ENCODE measurements at regions not wholly inside any gene's neighbourhood (a gene's known extent, or its start where the extent isn't known, plus 50 kb on each side); places are given as distances from the start of the nearest gene placed in this dataset.

GRCh38 chr18:73737990-73738389 lies 409.6 kb downstream of the FBXO15 start:
- Histone ChIP-seq H3K4me1 (ENCODE audit: low read depth) (no peaks in the 10 kb centered on the region), H3K36me3 (ENCODE audit: low read depth) (no peaks in the 10 kb centered on the region), H3K4me3 (no peak overlapping the region), H3K9me3 (no peaks in the 10 kb centered on the region)
- ATAC-seq (no peak), DNase-seq (no peak)
- intact Hi-C loops (cut with DNase I, micrococcal nuclease) = no loop called here
- no peak for TF ChIP-seq CTCF (IDR thresholded peaks at IDR 0.05)

- intact Hi-C loops (cut with DNase I, micrococcal nuclease) = no loop called here
- TF ChIP-seq CTCF (IDR thresholded peaks at IDR 0.05) = no peak
- no peaks in the 10 kb centered on the region for H3K9me3 ChIP-seq
- no peaks in the 10 kb centered on the region for H3K36me3 ChIP-seq (ENCODE audit: low read depth)
- no peak overlapping the region for H3K4me3 ChIP-seq
- ATAC-seq = no peak
- no peaks in the 10 kb centered on the region for H3K4me1 ChIP-seq (ENCODE audit: low read depth)
- DNase-seq = no peak
Observed at GRCh38 chr18:73735836-73736235, 411.8 kb downstream of the FBXO15 start.

- no peak overlapping the region for H3K4me3 ChIP-seq
- no peak for TF ChIP-seq CTCF (IDR thresholded peaks at IDR 0.05)
- no peaks in the 10 kb centered on the region for H3K36me3 ChIP-seq (ENCODE audit: low read depth)
- DNase-seq (no peak), ATAC-seq (no peak)
- H3K9me3 ChIP-seq = no peaks in the 10 kb centered on the region
- no peaks in the 10 kb centered on the region for H3K4me1 ChIP-seq (ENCODE audit: low read depth)
- intact Hi-C loops (cut with DNase I, micrococcal nuclease) = no loop called here
Observed at GRCh38 chr18:73733806-73734314, 413.8 kb downstream of the FBXO15 start.

GRCh38 chr18:73733376-73733775 lies 414.3 kb downstream of the FBXO15 start:
- no peak for DNase-seq
- Histone ChIP-seq H3K9me3 (no peaks in the 10 kb centered on the region), H3K36me3 (ENCODE audit: low read depth) (no peaks in the 10 kb centered on the region), H3K4me3 (no peak overlapping the region), H3K4me1 (ENCODE audit: low read depth) (no peaks in the 10 kb centered on the region)
- TF ChIP-seq CTCF (IDR thresholded peaks at IDR 0.05) = no peak
- intact Hi-C loops (cut with DNase I, micrococcal nuclease) = no loop called here
- ATAC-seq = no peak

GRCh38 chr18:73728657-73729056 lies 419.0 kb downstream of the FBXO15 start:
- no peak overlapping the region for H3K4me3 ChIP-seq
- no peak for ATAC-seq
- intact Hi-C loops (cut with DNase I, micrococcal nuclease) = no loop called here

More at GRCh38 chr18:73728657-73729056, 419.0 kb downstream of the FBXO15 start:
- no peak for TF ChIP-seq CTCF (IDR thresholded peaks at IDR 0.05)
- H3K9me3 ChIP-seq = no peaks in the 10 kb centered on the region
- DNase-seq = no peak
- no peaks in the 10 kb centered on the region for H3K4me1 ChIP-seq (ENCODE audit: low read depth)
- no peaks in the 10 kb centered on the region for H3K36me3 ChIP-seq (ENCODE audit: low read depth)
